GM18508 (cell line): ENCODE measurements at regions not wholly inside any gene's neighbourhood (a gene's known extent, or its start where the extent isn't known, plus 50 kb on each side); places are given as distances from the start of the nearest gene placed in this dataset.

Source experiments
- ATAC-seq: cut with Tn5 transposase; IDR thresholded peaks from one replicate; pipeline ENCODE4 v1.9.1; 2021; ENCODE audit warnings: moderate number of reproducible peaks; ENCODE audit not compliant: insufficient read depth, unreplicated experiment

GRCh38 chr10:28913436-28914237 lies 236.3 kb downstream of the BAMBI start:
- ATAC-seq: no peak

- ATAC-seq: no peak
These were observed 237.4 kb downstream of the BAMBI start for GRCh38 chr10:28914701-28915100.

- no peak for ATAC-seq
These were observed 238.8 kb downstream of the BAMBI start for GRCh38 chr10:28915989-28916588.

- no peak for ATAC-seq
These were observed 242.8 kb downstream of the BAMBI start for GRCh38 chr10:28920091-28920490.

DNA sequence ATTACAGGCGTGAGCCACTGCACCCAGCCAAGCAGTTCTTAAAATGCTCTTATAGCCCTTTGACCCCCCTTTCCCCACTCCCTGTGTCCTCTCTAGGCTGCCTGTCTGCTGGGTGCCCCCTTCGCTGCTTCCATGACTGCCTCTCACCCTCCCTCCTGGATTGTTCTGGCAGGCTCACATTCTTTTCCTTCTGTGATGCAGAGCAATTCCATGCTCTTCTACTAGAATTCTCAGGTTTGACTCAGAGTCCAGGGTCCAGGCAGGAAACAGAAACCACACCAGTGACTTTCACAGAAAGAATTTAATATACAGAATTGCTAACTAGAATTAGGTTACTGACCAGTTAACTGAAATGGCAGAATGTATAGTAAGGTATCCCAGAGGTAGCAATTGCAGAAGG lies 244.8 kb downstream of the BAMBI start:
- ATAC-seq: no peak

DNA sequence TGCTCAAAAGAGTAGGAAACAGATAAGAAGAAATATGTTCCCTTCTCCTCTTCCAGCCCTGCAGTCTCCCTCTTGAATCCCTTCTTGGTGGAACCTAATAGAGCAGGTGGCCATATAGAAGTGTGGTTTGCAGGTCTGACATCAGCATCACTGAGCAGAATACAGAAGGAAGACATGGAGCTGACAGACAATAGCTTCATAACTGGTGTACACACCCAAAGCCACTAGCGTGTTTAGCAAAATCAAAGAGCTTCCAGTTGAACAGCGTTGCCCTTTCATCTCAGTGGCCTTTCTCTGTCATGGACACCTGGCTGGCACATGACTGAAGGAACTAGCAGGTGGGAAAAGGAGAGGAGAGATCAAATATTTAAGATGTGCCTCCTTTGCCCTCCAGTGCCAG lies 245.5 kb downstream of the BAMBI start:
- no peak for ATAC-seq

DNA sequence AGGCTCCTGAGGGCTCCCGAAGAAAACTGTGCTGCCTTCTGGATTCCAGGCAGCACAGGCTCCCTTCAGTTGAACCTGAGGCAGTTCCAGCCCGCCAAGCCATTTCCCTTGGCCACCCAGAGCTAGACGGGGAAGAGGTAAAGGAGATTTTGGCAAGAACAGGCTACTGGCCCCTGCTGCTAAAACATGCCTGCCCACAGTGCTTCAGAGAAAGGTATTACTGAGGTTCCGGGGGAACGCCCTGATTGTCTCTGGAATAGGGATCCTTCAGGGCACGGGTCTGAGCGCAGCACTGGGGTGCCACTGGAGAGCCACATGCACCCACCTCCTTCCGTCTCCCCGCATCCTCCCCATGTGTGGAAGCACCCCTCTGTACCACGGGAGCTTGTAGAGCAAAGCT lies 247.4 kb downstream of the BAMBI start:
- no peak for ATAC-seq

- no peak for ATAC-seq
These were observed 247.9 kb downstream of the BAMBI start for GRCh38 chr10:28925121-28925663.

DNA sequence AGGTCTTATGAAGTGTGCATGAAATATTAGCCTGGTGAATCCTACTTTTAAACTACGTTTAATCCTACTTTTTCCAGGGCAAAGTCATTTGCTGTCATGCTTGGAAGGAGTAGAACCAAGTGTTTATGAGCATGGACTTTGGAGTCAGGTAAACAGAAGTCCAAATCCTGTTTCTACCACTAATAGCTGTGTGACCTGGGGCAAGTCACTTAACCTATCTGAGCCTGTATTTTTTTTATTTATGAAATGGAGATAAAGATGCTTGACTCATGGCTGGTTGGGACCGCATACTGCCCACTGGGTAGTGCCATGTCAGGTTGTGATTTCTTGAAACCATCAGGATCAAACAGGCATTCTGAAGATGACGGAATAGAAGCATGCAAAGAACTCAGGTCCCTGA lies 249.6 kb downstream of the BAMBI start:
- ATAC-seq: no peak

DNA sequence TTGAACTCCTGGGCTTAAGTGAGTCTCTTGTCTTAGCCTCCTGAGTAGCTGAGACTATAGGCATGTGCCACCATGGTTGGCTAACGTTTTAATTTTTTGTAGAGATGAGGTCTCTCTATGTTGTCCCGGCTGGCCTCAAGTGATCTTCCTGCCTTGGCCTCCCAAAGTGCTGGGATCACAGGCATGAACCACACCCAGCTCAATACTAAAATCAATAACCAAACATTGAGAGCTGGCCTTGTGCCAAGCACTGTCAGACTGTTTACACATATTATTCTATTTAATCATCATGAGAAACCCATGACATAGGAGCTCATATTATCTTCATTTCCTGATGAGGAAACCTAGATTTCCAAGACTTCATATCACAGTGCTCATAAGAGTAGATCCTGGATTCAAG lies 251.2 kb downstream of the BAMBI start:
- ATAC-seq: no peak

GRCh38 chr10:28929942-28930341 lies 252.6 kb downstream of the BAMBI start:
- no peak for ATAC-seq

GRCh38 chr10:28930514-28931495 lies 253.5 kb downstream of the BAMBI start:
- ATAC-seq: no peak

DNA sequence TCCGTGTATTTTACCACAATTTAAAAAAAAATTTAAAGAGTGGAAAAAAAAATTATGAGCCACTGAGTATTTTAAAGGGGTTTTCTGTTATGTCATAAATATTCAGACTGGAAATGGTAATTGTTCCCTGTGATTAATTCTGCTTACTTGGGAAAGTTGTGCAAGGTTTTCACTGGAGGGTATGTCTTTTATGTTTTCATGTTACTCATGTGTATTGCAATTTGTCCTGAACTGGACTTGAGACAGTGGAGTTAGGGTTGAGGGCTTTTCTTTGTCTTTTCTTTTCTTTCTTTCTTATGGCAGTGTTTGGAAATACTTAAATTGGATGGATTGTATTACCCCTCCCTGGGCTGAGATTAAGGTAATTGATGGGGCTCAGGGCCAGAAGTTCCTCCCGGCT lies 257.7 kb downstream of the BAMBI start:
- no peak for ATAC-seq

GRCh38 chr10:28937959-28938358 lies 260.6 kb downstream of the BAMBI start:
- no peak for ATAC-seq

DNA sequence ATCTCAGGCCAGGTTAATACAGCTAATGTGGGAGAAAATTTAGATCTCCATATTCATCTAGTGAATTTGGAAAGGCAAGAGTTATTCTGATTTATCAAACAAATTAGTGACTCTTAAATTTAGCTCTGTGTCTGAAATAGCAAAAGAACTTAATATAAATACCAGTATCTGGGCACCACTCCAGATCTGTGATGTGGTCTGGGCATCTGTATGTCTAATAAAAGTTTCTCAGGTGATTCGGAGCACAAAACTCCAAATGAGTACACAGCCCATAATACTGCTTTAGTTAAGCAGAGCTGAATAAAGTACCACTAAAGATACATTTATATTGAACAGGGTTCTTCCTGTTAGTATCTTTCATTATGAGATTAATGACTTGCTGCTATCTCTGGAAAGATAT lies 261.4 kb downstream of the BAMBI start:
- ATAC-seq: no peak

GRCh38 chr10:28939281-28940157 lies 262.2 kb downstream of the BAMBI start:
- no peak for ATAC-seq

DNA sequence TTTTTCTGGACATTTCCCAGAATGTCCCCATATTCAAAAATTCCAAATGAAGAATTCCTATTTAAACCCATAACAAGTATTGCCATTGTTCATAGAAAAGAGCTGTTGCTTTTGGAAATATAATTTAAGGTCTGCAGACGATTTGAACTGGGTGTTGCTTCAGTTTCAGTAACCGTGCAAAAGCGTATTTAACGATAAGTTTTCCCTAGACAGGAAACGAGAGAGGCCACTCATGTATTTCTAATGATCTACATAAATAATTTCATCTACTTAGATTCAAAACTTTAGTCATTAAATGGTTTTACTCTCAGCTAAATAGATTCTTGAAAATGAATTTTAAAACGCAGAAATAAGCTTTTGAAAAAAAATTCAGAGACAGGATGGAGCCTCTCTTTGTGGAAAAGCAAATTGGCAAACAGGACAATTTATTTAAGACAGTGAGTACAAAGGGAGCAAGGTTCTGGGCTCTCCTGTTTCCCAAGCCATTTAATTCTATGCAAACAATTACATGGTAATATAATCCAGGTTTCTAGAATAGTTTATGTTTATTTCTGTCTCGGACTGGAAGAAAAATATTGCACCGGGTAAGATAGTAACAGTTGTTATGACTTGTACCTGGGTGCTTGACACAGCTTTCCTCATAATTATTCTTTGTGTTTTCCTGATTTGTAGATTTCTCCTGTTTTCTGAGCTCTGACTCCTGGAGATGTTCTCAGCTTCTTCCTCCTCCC lies 263.0 kb downstream of the BAMBI start:
- ATAC-seq: no peak

GRCh38 chr10:28942012-28942411 lies 264.7 kb downstream of the BAMBI start:
- ATAC-seq: no peak

GRCh38 chr10:28945959-28946358 lies 268.6 kb downstream of the BAMBI start:
- no peak for ATAC-seq
